Natural killer cell (primary cell): ENCODE measurements at regions not wholly inside any gene's neighbourhood (a gene's known extent, or its start where the extent isn't known, plus 50 kb on each side); places are given as distances from the start of the nearest gene placed in this dataset.

ENCODE experiments used
- ATAC-seq, 3 donors: fragments of 150-1000 bp in 2 of 3; fragments of 200-7000 bp in 1 of 3; cut with Tn5 transposase; 1 replicate in 1 of 3; 2 replicates in 2 of 3; pipeline ENCODE4 v1.10.0; 2021; ENCODE audit warnings: mild to moderate bottlenecking in 2 of 3, moderate library complexity in 2 of 3
- DNase-seq, 2 donors: peaks; one replicate each; pipeline versions ENCODE4 v3.0.0 to v3.0.0-alpha.2; 2013 to 2021; ENCODE audit warnings: mixed read lengths in 1 of 2
- H3K27ac ChIP-seq: one replicate; pipeline ENCODE4 v1.5.1; 2013; ENCODE audit warnings: mild to moderate bottlenecking, low read length
- H3K27me3 ChIP-seq: one replicate; pipeline ENCODE4 v1.6.1; 2013; ENCODE audit warnings: low read length; ENCODE audit not compliant: control insufficient read depth, insufficient read depth
- H3K36me3 ChIP-seq: one replicate; pipeline ENCODE4 v1.6.1; 2013; ENCODE audit warnings: low read length; ENCODE audit not compliant: control insufficient read depth, insufficient read depth
- H3K4me1 ChIP-seq: one replicate; pipeline ENCODE4 v1.6.1; 2013; ENCODE audit warnings: low read length; ENCODE audit not compliant: control insufficient read depth, insufficient read depth
- H3K4me3 ChIP-seq: one replicate; pipeline ENCODE4 v1.5.1; 2013; ENCODE audit warnings: low read length
- H3K9me3 ChIP-seq: one replicate; pipeline ENCODE4 v1.6.1; 2013; ENCODE audit warnings: low read length; ENCODE audit not compliant: control insufficient read depth, insufficient read depth
- H3K27ac Mint-ChIP-seq, 2 donors: one replicate each; pipeline ENCODE4 v1.8.0; 2022; ENCODE audit warnings: mild to moderate bottlenecking in 2 of 2, mixed read lengths in 2 of 2, moderate library complexity in 1 of 2
- H3K27me3 Mint-ChIP-seq, 2 donors: one replicate each; pipeline ENCODE4 v1.8.0; 2022; ENCODE audit warnings: low read depth in 2 of 2, mixed read lengths in 2 of 2
- H3K36me3 Mint-ChIP-seq: one replicate; pipeline ENCODE4 v1.8.0; 2022; ENCODE audit warnings: mixed read lengths
- H3K4me1 Mint-ChIP-seq, 2 donors: one replicate each; pipeline ENCODE4 v1.8.0; 2022; ENCODE audit warnings: mixed read lengths in 2 of 2
- H3K4me3 Mint-ChIP-seq: one replicate; pipeline ENCODE4 v1.8.0; 2022; ENCODE audit warnings: mild to moderate bottlenecking, moderate library complexity, mixed read lengths
- H3K9me3 Mint-ChIP-seq, 2 donors: one replicate each; pipeline ENCODE4 v1.8.0; 2022; ENCODE audit warnings: mixed read lengths in 2 of 2
- WGBS: methylation state at CpG from one replicate; pipeline ENCODE4 v1.1.7; 2013; ENCODE audit warnings: missing lambda C conversion rate; ENCODE audit not compliant: insufficient coverage; 5-methylcytosine and 5-hydroxymethylcytosine counted together
- intact Hi-C: fragments of 100-400 bp; cut with micrococcal nuclease; formaldehyde crosslinking; loops from one replicate; pipeline ENCODE4 v1.14.2; 2022
- TF ChIP-seq, protein P1 (sequence below): fragments of 200-600 bp; IDR thresholded peaks from one replicate; pipeline ENCODE4 v1.8.0; 2022; ENCODE audit warnings: antibody characterized with exemption

DNA sequence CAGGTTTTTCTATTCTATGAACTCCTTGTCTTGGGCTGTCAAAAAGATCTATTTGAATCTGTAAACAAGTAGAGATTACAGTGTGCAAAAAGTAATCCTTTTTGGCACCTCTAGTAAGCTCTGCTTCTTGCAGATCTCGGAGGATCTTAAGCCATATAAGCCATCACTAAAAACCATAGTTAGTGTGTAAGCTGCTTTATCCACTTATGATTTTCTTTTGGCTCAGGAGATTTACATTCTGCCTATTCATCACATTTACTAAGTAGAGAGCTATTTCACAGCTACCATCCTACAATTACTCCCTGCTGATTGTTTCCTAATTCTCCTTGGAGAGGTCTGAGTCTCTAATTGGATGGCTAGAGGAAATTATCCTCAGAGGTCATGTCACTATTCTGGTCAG, 385.7 kb downstream of the AASDHPPT start:
- TF ChIP-seq, protein P1, sequence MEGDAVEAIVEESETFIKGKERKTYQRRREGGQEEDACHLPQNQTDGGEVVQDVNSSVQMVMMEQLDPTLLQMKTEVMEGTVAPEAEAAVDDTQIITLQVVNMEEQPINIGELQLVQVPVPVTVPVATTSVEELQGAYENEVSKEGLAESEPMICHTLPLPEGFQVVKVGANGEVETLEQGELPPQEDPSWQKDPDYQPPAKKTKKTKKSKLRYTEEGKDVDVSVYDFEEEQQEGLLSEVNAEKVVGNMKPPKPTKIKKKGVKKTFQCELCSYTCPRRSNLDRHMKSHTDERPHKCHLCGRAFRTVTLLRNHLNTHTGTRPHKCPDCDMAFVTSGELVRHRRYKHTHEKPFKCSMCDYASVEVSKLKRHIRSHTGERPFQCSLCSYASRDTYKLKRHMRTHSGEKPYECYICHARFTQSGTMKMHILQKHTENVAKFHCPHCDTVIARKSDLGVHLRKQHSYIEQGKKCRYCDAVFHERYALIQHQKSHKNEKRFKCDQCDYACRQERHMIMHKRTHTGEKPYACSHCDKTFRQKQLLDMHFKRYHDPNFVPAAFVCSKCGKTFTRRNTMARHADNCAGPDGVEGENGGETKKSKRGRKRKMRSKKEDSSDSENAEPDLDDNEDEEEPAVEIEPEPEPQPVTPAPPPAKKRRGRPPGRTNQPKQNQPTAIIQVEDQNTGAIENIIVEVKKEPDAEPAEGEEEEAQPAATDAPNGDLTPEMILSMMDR = no peak
- WGBS = 67% methylated on average over 1 of the region's 1 CpG
- no peak overlapping the region for H3K4me3 ChIP-seq
- Mint-ChIP-seq H3K36me3 (peaks cover 16% of the 10 kb centered on the region), H3K27ac (no peak overlapping the region), H3K4me3 (no peak overlapping the region), H3K27me3 (no peaks in the 10 kb centered on the region), H3K4me1 (no peaks in the 10 kb centered on the region), H3K9me3 (peaks cover 14 to 31% of the 10 kb centered on the region in 2 donors)
- H3K27ac ChIP-seq = no peak overlapping the region
- no peaks in the 10 kb centered on the region for H3K27me3 ChIP-seq
- ATAC-seq (no peak), DNase-seq (no peak)
- H3K36me3 ChIP-seq = no peaks in the 10 kb centered on the region
- intact Hi-C loops = no loop called here
- no peaks in the 10 kb centered on the region for H3K9me3 ChIP-seq
- H3K4me1 ChIP-seq = no peaks in the 10 kb centered on the region

DNA sequence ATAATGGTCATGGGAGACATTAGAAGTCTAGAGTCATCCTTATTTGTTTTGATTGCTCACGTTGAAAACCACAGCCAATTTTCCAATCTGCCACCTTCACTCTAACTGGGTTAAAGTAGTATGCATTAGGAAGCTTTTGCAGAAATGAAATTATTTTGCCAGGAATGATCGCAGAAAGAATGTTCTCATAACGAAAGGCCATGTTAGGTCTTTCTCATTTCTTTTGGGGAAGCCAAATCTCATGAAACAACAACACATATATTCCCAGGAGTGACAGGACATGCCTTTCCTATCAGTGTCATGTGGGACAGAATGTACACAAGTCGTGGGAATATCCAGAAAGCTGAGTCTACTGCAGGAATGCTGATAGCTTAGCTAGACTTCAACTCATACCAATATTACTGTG, 386.3 kb downstream of the AASDHPPT start:
- Mint-ChIP-seq H3K36me3 (peaks cover 20% of the 10 kb centered on the region), H3K4me3 (no peak overlapping the region), H3K27me3 (no peaks in the 10 kb centered on the region), H3K9me3 (peaks cover 16 to 34% of the 10 kb centered on the region in 2 donors), H3K27ac (no peak overlapping the region), H3K4me1 (no peaks in the 10 kb centered on the region)
- Histone ChIP-seq H3K4me1 (no peaks in the 10 kb centered on the region), H3K27me3 (no peaks in the 10 kb centered on the region), H3K4me3 (no peak overlapping the region), H3K36me3 (no peaks in the 10 kb centered on the region), H3K9me3 (no peaks in the 10 kb centered on the region), H3K27ac (no peak overlapping the region)
- 90% methylated on average over 2 of the region's 4 CpGs for WGBS
- TF ChIP-seq, protein P1 = no peak
- ATAC-seq = no peak
- intact Hi-C loops = no loop called here
- DNase-seq = no peak

DNA sequence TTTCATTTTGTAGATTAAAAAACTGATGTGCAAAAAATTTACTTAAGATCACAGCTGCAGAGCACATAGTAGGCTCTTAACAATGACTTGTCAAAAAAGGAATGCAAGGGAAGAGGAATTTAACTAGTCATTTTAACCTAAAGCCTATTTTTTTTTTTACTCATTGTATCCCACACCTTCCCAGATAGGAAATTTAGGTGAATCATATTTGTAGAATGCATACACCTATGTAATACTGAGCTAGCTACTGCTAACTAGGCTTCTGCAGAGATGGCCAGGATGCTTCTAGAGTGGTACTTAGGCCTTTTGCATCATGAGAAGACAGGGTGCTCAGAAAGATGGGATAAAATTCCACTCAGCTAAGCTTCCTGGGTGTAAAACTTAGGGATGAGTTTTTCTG, 387.3 kb downstream of the AASDHPPT start:
- H3K4me1 Mint-ChIP-seq = no peaks in the 10 kb centered on the region
- TF ChIP-seq, protein P1 = no peak
- peaks cover 17 to 35% of the 10 kb centered on the region in 2 donors for H3K9me3 Mint-ChIP-seq
- H3K9me3 ChIP-seq = no peaks in the 10 kb centered on the region
- H3K4me3 Mint-ChIP-seq = no peak overlapping the region
- H3K27me3 Mint-ChIP-seq = no peaks in the 10 kb centered on the region
- no peak overlapping the region for H3K4me3 ChIP-seq
- no peaks in the 10 kb centered on the region for H3K36me3 ChIP-seq
- H3K27me3 ChIP-seq = no peaks in the 10 kb centered on the region
- no peak overlapping the region for H3K27ac ChIP-seq
- intact Hi-C loops = no loop called here
- DNase-seq = no peak
- no peak overlapping the region for H3K27ac Mint-ChIP-seq
- ATAC-seq = no peak
- peaks cover 21% of the 10 kb centered on the region for H3K36me3 Mint-ChIP-seq
- no peaks in the 10 kb centered on the region for H3K4me1 ChIP-seq

DNA sequence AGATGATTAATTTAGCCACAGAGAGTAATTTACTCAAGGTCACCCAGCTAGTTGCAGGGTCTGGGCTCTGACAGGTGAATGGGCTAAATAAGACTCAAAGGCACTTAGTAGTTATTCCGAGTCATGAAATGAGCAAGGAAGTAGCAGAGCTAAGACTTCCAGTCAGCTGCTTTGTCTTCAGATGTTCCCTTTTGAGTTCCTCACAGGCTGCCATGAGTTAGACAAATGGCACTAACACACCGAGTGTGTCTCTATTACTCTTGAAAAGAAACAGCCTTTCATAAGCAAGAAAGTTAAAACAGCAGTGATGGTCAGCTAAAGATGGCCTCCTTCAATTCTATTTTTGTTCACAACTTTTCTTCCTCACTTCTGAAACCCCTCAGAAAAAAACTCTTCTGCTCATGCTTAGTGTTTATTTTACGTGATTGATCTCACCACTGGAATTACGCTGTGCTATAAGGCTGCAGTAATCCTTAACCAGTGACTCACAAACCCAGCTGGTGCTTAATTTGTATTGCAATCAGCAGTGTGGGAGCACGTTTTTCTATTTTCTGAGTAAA, 389.1 kb downstream of the AASDHPPT start:
- Histone ChIP-seq H3K9me3 (no peaks in the 10 kb centered on the region), H3K27me3 (no peaks in the 10 kb centered on the region), H3K4me1 (no peaks in the 10 kb centered on the region), H3K27ac (no peak overlapping the region), H3K36me3 (no peaks in the 10 kb centered on the region), H3K4me3 (no peak overlapping the region)
- 67% methylated on average over 5 of the region's 5 CpGs for WGBS
- intact Hi-C loops = no loop called here
- peaks cover 15% of the 10 kb centered on the region for H3K36me3 Mint-ChIP-seq
- DNase-seq (no peak), ATAC-seq (no peak)
- no peaks in the 10 kb centered on the region for H3K27me3 Mint-ChIP-seq
- TF ChIP-seq, protein P1 = no peak
- peaks cover 17 to 32% of the 10 kb centered on the region in 2 donors for H3K9me3 Mint-ChIP-seq
- H3K27ac Mint-ChIP-seq = no peak overlapping the region
- no peaks in the 10 kb centered on the region for H3K4me1 Mint-ChIP-seq
- H3K4me3 Mint-ChIP-seq = no peak overlapping the region
